OCI-LY3 (cell line): ENCODE measurements at regions not wholly inside any gene's neighbourhood (a gene's known extent, or its start where the extent isn't known, plus 50 kb on each side); places are given as distances from the start of the nearest gene placed in this dataset.

ENCODE experiments used
- EZH2phosphoT487 ChIP-seq: fragments of 200-600 bp; shearing (Covaris generic); IDR thresholded peaks from 2 replicates; pipeline ENCODE4 v1.6.1; 2018; ENCODE audit warnings: antibody characterized with exemption, mixed run types, low read depth
- TF ChIP-seq, protein P1 (sequence below): fragments of 200-600, 300-600 bp; sonication (generic); IDR thresholded peaks from 2 replicates; pipeline ENCODE4 v1.5.1; 2014; ENCODE audit warnings: antibody characterized with exemption, low read length, low read depth

DNA sequence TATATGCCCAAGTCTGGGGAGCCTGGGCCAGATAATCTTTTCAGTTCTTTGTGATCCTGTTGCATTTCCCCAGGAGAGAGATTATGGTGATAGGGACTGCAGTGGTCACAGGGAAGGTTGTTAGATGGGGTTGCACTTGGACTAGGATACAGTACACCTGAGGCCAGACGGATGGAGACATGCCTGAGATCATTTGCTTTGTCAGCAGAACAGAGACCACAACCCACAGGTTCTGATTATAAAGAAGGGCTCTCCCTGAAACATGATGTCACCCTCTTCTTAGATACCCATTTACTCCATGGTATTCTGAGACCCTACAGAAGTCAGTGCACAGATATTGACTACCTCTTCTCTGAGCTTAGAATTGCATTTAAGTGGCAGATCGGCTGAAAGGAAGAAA lies 200.9 kb upstream of the IGF1 start:
- TF ChIP-seq, protein P1, sequence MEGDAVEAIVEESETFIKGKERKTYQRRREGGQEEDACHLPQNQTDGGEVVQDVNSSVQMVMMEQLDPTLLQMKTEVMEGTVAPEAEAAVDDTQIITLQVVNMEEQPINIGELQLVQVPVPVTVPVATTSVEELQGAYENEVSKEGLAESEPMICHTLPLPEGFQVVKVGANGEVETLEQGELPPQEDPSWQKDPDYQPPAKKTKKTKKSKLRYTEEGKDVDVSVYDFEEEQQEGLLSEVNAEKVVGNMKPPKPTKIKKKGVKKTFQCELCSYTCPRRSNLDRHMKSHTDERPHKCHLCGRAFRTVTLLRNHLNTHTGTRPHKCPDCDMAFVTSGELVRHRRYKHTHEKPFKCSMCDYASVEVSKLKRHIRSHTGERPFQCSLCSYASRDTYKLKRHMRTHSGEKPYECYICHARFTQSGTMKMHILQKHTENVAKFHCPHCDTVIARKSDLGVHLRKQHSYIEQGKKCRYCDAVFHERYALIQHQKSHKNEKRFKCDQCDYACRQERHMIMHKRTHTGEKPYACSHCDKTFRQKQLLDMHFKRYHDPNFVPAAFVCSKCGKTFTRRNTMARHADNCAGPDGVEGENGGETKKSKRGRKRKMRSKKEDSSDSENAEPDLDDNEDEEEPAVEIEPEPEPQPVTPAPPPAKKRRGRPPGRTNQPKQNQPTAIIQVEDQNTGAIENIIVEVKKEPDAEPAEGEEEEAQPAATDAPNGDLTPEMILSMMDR, result no peak
- no peak for TF ChIP-seq EZH2phosphoT487
